ENCODE measurements at regions not wholly inside any gene's neighbourhood (a gene's known extent, or its start where the extent isn't known, plus 50 kb on each side); places are given as distances from the start of the nearest gene placed in this dataset.
"Not testable (repeated sequence)": the region's sequence is repeated elsewhere in the genome, so short reads cannot be mapped to it uniquely, and the experiment has no call there.

- DNase-seq: no peak
These were observed 142.6 kb downstream of the CDH26 start for GRCh38 chr20:60100780-60101179.

GRCh38 chr20:60101201-60101890, 143.1 kb downstream of the CDH26 start:
- DNase-seq: no peak

- DNase-seq: no peak
These were observed 143.7 kb downstream of the CDH26 start for GRCh38 chr20:60101891-60102281.

- no peak for DNase-seq
These were observed 144.5 kb downstream of the CDH26 start for GRCh38 chr20:60102665-60103210.

- DNase-seq: no peak
These were observed 147.0 kb downstream of the CDH26 start for GRCh38 chr20:60104993-60105803.

GRCh38 chr20:60106186-60106585, 148.0 kb downstream of the CDH26 start:
- DNase-seq: not testable (repeated sequence)

- DNase-seq: no peak
These were observed 149.6 kb downstream of the CDH26 start for GRCh38 chr20:60107621-60108390.

GRCh38 chr20:60108397-60108796, 150.2 kb downstream of the CDH26 start:
- DNase-seq: no peak

GRCh38 chr20:60113024-60113724, 155.0 kb downstream of the CDH26 start:
- DNase-seq: no peak

- DNase-seq: no peak
These were observed 155.5 kb downstream of the CDH26 start for GRCh38 chr20:60113771-60114170.

- no peak for DNase-seq
These were observed 157.2 kb downstream of the CDH26 start for GRCh38 chr20:60115451-60115850.

GRCh38 chr20:60116128-60116909, 158.1 kb downstream of the CDH26 start:
- no peak for DNase-seq

- DNase-seq: no peak
These were observed 158.8 kb downstream of the CDH26 start for GRCh38 chr20:60117065-60117464.

GRCh38 chr20:60121903-60122302, 163.7 kb downstream of the CDH26 start:
- DNase-seq: no peak

GRCh38 chr20:60122671-60123070, 164.4 kb downstream of the CDH26 start:
- no peak for DNase-seq

- DNase-seq: no peak
These were observed 164.9 kb downstream of the CDH26 start for GRCh38 chr20:60123096-60123495.

GRCh38 chr20:60123652-60124051, 165.4 kb downstream of the CDH26 start:
- no peak for DNase-seq

- no peak for DNase-seq
These were observed 166.7 kb downstream of the CDH26 start for GRCh38 chr20:60124776-60125381.

- no peak for DNase-seq
These were observed 167.3 kb downstream of the CDH26 start for GRCh38 chr20:60125513-60125912.

- DNase-seq: no peak
These were observed 168.8 kb downstream of the CDH26 start for GRCh38 chr20:60126975-60127374.

- DNase-seq: no peak
These were observed 173.2 kb downstream of the CDH26 start for GRCh38 chr20:60131375-60131774.
